GM19467 (cell line): ENCODE measurements at regions not wholly inside any gene's neighbourhood (a gene's known extent, or its start where the extent isn't known, plus 50 kb on each side); places are given as distances from the start of the nearest gene placed in this dataset.

Experiments used
- ATAC-seq: cut with Tn5 transposase; IDR thresholded peaks from one replicate; pipeline ENCODE4 v1.9.1; 2021; ENCODE audit warnings: mild to moderate bottlenecking, moderate library complexity; ENCODE audit not compliant: unreplicated experiment

GRCh38 chr18:41373612-41374011 lies 581.4 kb upstream of the PIK3C3 start:
- ATAC-seq, result no peak

DNA sequence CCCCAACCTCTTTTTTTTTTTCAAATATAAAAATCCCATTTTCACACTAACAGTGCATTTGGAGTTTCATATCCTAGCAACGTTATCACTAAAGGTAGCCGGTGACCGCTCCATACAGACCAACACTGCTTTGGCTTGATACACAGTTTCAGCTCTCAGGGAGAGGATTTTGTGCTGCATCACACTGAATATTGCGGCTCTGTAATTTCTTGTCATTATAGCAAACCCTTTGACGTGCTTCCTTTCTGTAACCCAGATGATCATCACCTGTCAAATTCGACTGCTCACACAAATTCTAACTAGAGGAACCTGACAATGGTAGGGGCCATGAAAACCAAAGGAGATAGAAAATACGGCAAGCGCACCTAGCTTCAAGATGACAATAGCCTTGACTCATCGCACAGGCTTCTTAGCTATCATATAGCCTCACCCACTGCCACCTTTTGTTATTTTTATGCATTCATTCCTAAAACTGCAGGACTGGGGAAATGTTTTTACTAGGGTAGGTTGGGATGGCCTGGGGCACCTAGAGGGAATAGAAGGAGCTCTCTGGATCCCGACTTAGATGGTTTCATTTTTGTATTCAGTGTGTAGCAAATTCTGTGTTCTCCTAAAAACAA lies 582.9 kb upstream of the PIK3C3 start:
- no peak for ATAC-seq

DNA sequence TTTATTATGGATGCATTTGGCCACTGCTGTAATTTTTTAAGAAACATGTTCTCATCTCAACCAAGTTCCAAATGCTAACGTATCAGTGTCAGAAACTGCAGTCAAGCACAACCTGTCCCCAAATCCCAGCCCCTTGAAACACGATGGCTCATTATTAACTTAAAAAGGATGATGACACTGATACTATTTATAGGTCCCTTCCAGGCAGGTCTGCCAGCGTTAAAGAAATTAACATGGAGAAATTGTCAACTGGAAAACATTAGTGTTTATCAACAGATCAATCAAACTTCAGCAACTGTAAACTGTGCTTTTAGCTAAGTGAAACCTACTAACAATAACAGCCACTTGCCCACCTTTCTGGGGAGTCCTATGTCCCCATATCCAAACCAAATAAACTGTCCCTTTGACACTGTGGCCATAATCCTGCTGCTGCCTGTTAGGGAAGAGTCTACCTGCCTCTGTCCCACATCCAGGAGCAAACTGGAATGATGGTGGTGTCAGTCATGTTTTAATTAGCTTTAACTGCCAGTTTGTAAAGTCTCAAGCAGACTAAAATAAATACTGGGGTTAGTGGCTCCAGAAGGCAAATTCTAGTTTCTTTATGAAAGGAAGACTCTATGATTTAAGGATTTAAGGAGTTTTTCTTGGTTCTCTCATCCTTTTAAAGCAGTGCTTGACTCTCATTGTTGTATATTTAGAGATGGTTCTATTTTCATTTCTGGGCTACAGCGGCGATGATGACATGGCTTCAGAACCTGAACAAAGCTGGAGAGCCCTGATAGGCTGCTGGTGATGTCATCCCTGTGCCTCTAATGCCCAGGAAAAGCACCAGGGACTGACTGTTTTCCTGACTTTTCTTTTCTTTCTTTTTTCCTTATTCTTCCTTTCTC lies 583.6 kb upstream of the PIK3C3 start:
- no peak for ATAC-seq

- ATAC-seq, result no peak
Observed at GRCh38 chr18:41370740-41371139, 584.3 kb upstream of the PIK3C3 start.

DNA sequence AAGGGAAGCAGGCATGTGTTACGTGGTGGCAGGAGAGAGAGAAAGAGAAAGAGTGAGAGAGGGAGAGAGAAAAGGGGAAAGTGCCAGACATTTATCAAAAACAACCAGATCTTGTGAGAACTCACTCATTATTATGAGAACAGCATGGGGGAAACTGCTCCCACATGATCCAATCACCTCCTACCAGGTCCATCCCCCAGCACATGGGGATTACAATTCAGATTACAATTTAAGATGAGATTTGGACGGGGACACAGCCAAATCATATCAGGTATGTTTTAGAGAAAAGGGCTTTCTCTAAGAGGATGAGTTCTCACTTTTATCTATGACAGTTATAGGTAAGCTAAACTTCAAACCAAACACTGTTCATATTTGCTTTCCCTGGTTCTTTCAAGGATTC lies 597.3 kb upstream of the PIK3C3 start:
- no peak for ATAC-seq

DNA sequence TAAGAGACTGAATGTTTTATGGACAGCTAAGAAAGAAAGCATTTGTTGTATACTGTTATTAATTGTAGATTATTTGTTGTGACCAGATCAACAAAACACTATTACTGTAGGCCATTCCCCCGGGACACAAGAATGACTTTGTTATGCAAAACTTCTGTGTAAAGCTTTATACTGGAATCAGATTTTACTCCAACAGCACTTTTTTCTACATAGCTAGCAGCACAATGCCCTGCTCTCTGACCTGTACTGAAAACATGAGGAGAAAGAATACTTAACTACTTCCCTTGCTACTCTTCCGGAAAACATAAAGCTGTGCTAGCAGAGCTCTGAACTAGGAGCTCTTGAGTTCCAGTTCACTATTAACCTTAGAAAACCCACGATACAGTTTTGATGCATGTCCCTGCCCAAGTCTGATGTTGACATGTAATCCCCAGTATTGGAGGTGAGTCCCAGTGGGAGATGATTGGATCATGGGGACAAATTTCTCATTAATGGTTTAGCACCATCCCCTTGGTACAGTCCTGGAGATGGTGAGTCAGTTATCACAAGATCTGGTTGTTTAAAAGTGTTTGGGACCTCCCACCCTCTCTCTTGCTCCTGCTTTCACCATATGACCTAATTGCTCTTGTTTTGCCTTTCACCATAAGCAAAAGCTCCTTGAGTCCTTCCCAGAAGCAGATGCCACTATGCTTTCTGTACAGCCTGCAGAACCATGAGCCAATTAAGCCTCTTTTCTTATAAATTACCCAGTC lies 601.1 kb upstream of the PIK3C3 start:
- ATAC-seq, result no peak

DNA sequence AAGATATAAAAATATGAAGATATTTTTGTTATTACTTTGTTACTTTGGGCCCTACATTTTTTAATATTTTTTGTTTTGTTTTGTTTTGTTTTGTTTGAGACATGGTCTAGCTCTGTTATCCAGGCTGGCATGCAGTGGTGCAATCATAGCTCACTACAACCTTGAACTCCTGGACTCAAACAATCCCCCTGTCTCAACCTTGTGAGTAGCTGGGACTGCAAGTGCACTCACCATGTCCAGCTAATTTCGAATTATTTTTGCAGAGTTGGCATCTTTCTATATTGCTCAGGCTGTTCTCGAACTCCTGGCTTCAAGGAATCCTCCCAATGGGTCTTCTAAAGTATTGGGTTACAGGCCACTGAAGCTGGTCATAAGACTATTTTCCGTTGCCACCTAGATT lies 603.6 kb upstream of the PIK3C3 start:
- no peak for ATAC-seq

GRCh38 chr18:41347057-41347456 lies 608.0 kb upstream of the PIK3C3 start:
- no peak for ATAC-seq

GRCh38 chr18:41343808-41344207 lies 611.2 kb upstream of the PIK3C3 start:
- no peak for ATAC-seq

- ATAC-seq, result no peak
Observed at GRCh38 chr18:41338341-41338740, 616.7 kb upstream of the PIK3C3 start.

DNA sequence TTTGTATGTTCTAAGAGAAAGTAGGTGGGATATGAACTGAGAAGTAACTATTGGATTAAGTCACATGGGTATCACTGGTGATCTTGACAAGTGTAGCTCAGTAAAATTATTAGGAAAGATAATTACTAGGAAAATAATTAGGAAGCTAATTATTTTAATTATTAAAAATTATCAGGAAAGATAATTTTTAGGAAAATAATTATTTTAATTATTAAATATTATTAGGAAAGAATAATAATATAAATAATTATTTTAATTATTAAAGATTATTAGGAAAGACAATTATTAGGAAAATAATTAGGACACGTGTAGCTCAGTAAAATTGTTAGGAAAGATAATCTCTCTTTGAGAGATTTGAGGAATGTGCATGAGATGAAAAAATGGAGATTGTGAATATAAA lies 623.4 kb upstream of the PIK3C3 start:
- ATAC-seq, result no peak

DNA sequence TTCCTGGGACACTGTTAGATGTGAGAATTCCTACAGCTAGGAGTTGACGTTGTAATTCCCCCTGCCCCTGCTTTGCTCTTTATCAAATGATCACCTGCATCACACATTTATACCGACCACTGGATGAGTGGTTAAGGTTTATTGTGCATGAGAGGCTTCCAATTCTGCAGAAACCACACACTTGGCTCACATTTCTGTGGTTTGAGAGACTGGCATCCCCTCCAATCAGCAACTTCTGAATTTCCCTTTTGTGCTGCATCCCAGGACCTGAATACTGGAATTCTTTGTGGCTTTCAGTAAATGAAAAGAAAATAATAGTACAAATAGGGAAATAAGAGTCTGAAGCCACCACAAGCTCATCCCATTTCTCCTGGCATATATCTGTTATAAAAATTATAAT lies 628.7 kb upstream of the PIK3C3 start:
- ATAC-seq, result no peak

DNA sequence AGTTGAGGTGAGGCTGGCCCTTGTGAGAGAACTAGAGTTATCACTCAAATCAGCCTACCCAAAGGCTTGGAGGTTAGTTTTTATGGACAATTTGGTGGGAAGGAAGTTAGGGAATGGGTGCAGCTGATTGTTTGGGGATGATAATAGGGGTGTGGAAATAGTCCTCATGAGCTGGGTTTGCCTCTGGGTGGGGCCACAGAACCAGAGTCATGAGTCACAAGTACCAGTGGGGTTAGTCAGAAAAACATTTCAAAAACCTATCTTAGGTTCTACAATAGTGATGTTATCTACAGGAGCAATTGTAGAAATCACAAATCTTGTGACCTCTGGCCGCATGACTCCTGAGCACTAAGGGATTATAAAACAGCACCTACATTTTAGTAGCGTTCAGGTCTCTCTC lies 630.1 kb upstream of the PIK3C3 start:
- ATAC-seq, result no peak

DNA sequence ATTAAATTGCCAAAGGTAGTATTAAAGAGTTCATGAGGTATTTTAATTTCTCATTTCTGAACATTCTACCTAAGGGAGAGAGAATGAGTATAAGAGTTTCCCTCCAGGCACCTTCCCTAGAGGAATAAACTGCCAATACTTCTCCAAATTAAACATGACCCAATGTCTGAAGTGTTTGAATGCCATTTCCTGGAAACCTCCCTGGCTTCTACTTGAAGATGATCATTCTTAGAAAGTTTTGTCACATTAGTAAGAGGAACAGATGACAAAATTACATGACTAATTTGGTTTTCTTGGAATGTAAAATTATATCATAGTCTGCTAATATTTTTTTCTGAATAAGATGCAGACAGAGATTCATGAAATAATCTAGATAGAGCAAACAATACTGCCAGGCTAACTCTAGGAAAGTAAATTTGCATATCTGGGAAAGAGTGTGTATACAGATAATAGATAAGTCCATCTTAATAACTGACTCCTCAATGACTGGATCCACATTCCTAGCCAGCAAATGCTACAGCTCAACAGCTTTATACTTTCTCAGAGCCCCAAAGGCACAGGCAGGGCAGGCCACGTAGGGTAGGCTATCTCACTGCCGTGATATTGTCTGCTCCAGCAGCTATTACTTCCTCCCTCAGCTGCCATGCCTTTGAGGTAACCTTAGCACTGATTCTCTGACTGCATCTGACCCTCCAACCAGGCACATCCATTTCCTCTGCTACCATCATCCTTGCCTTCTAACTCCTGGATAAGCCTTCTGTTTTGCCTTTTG lies 630.8 kb upstream of the PIK3C3 start:
- no peak for ATAC-seq

GRCh38 chr18:41323044-41323443 lies 632.0 kb upstream of the PIK3C3 start:
- ATAC-seq, result no peak

DNA sequence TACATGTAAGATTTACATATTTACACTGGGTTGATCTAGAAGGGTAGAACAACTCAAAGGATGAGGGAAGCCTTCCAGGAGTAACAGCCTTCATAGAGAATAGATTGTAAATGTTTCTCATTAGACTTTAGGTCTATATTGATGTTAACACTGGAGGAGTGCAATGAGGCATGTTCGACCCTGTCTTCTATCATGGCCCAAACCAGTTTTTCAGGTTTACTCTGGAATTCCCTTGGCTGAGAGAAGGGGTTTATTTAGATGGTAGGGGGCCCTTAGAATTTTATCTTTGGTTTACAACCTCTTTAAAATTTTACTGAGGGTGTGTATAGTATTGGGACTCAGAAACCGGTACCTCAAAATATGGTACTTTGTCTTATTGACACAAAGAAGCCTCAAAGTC lies 634.9 kb upstream of the PIK3C3 start:
- no peak for ATAC-seq

- no peak for ATAC-seq
Observed at GRCh38 chr18:41315134-41315533, 639.9 kb upstream of the PIK3C3 start.

DNA sequence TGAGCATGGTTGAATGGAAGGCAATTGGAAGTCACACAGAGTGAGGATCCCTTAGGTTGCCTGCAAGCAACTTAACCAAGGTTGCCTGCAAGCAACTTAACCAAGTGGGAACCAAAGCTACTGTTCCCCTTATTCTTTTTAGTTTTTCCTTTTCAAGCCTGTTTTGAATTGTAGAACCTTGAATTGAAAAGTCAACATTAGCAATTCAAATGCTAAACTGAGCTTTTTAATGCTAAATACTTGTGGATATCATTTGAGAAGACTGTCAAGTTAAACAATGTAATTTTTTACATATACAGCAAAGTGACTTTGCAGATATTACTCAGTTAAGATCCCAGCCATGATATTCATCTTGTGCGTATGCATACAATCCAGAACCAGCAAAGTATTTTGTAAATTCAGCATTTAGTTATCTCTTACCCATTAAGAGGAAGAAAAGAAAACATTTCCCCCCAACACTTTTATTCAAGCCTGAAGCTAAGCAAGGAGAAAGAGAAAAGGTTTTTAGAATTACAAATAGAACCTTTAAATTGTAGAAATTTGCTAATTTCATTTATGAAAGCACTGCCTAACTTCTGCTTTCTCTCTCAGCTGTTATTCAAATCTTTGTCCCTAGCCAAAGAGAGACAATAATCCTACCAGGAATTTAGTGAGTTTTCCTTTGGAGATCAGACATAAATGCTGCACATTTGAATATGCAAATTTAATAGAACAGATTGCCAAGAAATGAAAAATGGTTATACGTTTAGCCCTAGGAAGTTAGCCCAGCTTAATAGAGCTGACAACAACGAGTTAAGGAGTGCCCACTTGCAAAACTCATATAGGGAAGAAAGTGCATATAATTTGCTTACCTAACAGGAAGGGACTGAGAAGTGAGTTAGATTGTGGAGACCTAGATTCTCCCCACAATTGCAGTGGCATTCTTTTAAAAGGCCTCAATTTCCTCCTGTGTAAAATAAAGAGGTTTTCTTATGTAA lies 643.2 kb upstream of the PIK3C3 start:
- ATAC-seq, result no peak

DNA sequence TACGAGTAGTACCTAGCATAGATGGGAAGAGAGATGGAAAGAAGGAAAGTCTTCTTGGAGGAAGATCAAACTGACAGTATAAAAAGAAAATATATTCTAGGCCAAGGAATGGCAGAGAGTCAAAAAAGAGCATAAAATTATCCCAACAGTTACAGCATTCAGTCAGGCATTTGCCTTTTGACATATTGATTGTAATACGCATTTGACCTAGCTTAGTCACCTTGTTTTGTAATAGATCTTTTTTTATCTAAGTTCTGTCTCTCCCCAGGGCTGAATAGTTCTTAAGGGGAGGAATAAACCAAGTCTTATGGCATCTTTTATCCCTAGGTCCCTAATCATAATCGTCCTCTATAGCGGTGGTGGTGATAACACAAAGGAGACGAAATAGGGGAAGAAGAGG lies 657.3 kb upstream of the PIK3C3 start:
- no peak for ATAC-seq

DNA sequence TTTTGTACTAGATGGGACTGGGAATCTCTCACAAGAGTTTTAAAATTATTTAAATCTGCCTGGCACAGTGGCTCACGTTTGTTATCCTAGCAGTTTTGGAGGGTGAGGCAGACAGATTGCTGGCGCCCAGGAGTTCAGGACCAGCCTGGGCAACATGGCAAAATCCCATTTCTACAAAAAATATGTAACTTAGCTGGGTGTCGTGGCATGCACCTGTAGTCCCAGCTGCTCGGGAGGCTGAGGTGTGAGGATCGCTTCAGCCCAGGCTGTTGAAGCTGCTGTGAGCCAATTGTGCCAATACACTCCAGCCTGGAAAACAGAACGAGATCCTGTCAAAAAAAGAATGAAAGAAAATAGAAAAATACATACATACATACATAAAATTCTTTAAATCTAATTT lies 685.7 kb upstream of the PIK3C3 start:
- no peak for ATAC-seq
